22Rv1 (cell line): ENCODE measurements at regions not wholly inside any gene's neighbourhood (a gene's known extent, or its start where the extent isn't known, plus 50 kb on each side); places are given as distances from the start of the nearest gene placed in this dataset.

Experiments used
- H3K27ac ChIP-seq: fragments of 450-650 bp; 2 replicates; pipeline ENCODE4 v1.5.1; 2017
- ZFX ChIP-seq: fragments of 450-650 bp; IDR thresholded peaks from 2 replicates; pipeline ENCODE4 v1.6.1; 2017; ENCODE audit warnings: antibody characterized with exemption, borderline replicate concordance
- TF ChIP-seq, protein P1 (sequence below): fragments of 450-650 bp; IDR thresholded peaks from 2 replicates; pipeline ENCODE4 v1.5.1; 2017; ENCODE audit warnings: mild to moderate bottlenecking

- H3K27ac ChIP-seq = no peak overlapping the region
- TF ChIP-seq ZFX = no peak
- TF ChIP-seq, protein P1, sequence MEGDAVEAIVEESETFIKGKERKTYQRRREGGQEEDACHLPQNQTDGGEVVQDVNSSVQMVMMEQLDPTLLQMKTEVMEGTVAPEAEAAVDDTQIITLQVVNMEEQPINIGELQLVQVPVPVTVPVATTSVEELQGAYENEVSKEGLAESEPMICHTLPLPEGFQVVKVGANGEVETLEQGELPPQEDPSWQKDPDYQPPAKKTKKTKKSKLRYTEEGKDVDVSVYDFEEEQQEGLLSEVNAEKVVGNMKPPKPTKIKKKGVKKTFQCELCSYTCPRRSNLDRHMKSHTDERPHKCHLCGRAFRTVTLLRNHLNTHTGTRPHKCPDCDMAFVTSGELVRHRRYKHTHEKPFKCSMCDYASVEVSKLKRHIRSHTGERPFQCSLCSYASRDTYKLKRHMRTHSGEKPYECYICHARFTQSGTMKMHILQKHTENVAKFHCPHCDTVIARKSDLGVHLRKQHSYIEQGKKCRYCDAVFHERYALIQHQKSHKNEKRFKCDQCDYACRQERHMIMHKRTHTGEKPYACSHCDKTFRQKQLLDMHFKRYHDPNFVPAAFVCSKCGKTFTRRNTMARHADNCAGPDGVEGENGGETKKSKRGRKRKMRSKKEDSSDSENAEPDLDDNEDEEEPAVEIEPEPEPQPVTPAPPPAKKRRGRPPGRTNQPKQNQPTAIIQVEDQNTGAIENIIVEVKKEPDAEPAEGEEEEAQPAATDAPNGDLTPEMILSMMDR = no peak
Observed at GRCh38 chr16:60299241-60299776, 1565.2 kb upstream of the GOT2 start.

- H3K27ac ChIP-seq = no peak overlapping the region
- TF ChIP-seq ZFX = no peak
- TF ChIP-seq, protein P1 = no peak
Observed at GRCh38 chr16:60295451-60295850, 1561.3 kb upstream of the GOT2 start.

DNA sequence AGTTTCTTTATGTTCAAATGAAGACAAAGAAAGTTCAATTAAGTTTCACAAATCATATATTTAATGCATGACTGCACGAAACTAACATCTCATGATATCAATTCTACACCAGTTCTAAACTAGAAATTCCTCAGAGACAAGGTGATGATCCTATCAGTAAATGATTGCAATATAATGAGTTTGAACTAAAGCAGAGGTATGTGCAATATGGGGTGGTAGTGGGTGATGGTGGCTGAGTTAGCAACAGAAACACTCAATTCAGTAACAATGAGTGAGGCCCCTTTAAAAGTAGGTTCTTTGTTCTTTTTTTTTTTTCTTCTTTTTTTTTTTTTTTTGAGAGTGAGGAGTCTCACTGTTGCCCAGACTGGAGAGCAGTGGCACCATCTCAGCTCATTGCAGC lies 1551.7 kb upstream of the GOT2 start:
- H3K27ac ChIP-seq = no peak overlapping the region
- TF ChIP-seq, protein P1 = no peak
- TF ChIP-seq ZFX = no peak

- no peak overlapping the region for H3K27ac ChIP-seq
- TF ChIP-seq, protein P1 = no peak
- TF ChIP-seq ZFX = no peak
Observed at GRCh38 chr16:60279061-60279665, 1545.0 kb upstream of the GOT2 start.

- TF ChIP-seq ZFX = no peak
- TF ChIP-seq, protein P1 = no peak
- no peak overlapping the region for H3K27ac ChIP-seq
Observed at GRCh38 chr16:60274431-60275019, 1540.4 kb upstream of the GOT2 start.

- no peak for TF ChIP-seq ZFX
- TF ChIP-seq, protein P1 = no peak
- no peak overlapping the region for H3K27ac ChIP-seq
Observed at GRCh38 chr16:60271781-60272180, 1537.7 kb upstream of the GOT2 start.
